ENCODE measurements at regions not wholly inside any gene's neighbourhood (a gene's known extent, or its start where the extent isn't known, plus 50 kb on each side); places are given as distances from the start of the nearest gene placed in this dataset.

- in situ Hi-C loops (cut with MboI; ENCODE audit: low sequenced_read_pairs in 4 of 4) (no loop called here), intact Hi-C loops (cut with DNase I; ENCODE audit: low total_unique reads) (no loop called here)
- H3K27me3 ChIP-seq, result no peaks in the 10 kb centered on the region
- no peaks in the 10 kb centered on the region for H3K4me1 ChIP-seq
- no peak overlapping the region for H3K27ac ChIP-seq
- DNase-seq (no peak), ATAC-seq (no peak)
- H3K36me3 ChIP-seq, result no peaks in the 10 kb centered on the region
- no peaks in the 10 kb centered on the region for H3K9me3 ChIP-seq
- no peak overlapping the region for H3K4me3 ChIP-seq
- TF ChIP-seq POLR2A (IDR thresholded peaks at IDR 0.05) (no peak), CTCF (IDR thresholded peaks at IDR 0.05 in 4 of 5, conservative IDR thresholded peaks at IDR 0.05 in 1 of 5) (no peak)
Observed at GRCh38 chr5:166677891-166678290, 1613.6 kb upstream of the WWC1 start.

- no peaks in the 10 kb centered on the region for H3K9me3 ChIP-seq
- no peak overlapping the region for H3K4me3 ChIP-seq
- H3K27ac ChIP-seq, result no peak overlapping the region
- in situ Hi-C loops (cut with MboI; ENCODE audit: low sequenced_read_pairs in 4 of 4) (no loop called here), intact Hi-C loops (cut with DNase I; ENCODE audit: low total_unique reads) (no loop called here)
- no peaks in the 10 kb centered on the region for H3K4me1 ChIP-seq
- H3K27me3 ChIP-seq, result no peaks in the 10 kb centered on the region
- DNase-seq (no peak), ATAC-seq (no peak)
- no peaks in the 10 kb centered on the region for H3K36me3 ChIP-seq
- TF ChIP-seq POLR2A (IDR thresholded peaks at IDR 0.05) (no peak), CTCF (IDR thresholded peaks at IDR 0.05 in 4 of 5, conservative IDR thresholded peaks at IDR 0.05 in 1 of 5) (no peak)
Observed at GRCh38 chr5:166679331-166679730, 1612.1 kb upstream of the WWC1 start.

- Histone ChIP-seq H3K27me3 (no peaks in the 10 kb centered on the region), H3K27ac (no peak overlapping the region), H3K4me1 (no peaks in the 10 kb centered on the region), H3K9me3 (no peaks in the 10 kb centered on the region), H3K4me3 (no peak overlapping the region), H3K36me3 (no peaks in the 10 kb centered on the region)
- TF ChIP-seq CTCF (IDR thresholded peaks at IDR 0.05 in 4 of 5, conservative IDR thresholded peaks at IDR 0.05 in 1 of 5) (no peak), POLR2A (IDR thresholded peaks at IDR 0.05) (no peak)
- DNase-seq, result no peak
- intact Hi-C loops (cut with DNase I; ENCODE audit: low total_unique reads) (no loop called here), in situ Hi-C loops (cut with MboI; ENCODE audit: low sequenced_read_pairs in 4 of 4) (no loop called here)
- ATAC-seq, result no peak
Observed at GRCh38 chr5:166695326-166695725, 1596.1 kb upstream of the WWC1 start.

GRCh38 chr5:166708291-166708690, 1583.2 kb upstream of the WWC1 start:
- in situ Hi-C loops (cut with MboI; ENCODE audit: low sequenced_read_pairs in 4 of 4) (no loop called here), intact Hi-C loops (cut with DNase I; ENCODE audit: low total_unique reads) (no loop called here)

More at GRCh38 chr5:166708291-166708690, 1583.2 kb upstream of the WWC1 start:
- no peak for DNase-seq
- H3K27me3 ChIP-seq, result no peaks in the 10 kb centered on the region
- TF ChIP-seq POLR2A (IDR thresholded peaks at IDR 0.05), result no peak
- no peak for TF ChIP-seq CTCF (IDR thresholded peaks at IDR 0.05 in 4 of 5, conservative IDR thresholded peaks at IDR 0.05 in 1 of 5)
- no peaks in the 10 kb centered on the region for H3K9me3 ChIP-seq
- H3K27ac ChIP-seq, result no peak overlapping the region
- H3K36me3 ChIP-seq, result no peaks in the 10 kb centered on the region
- ATAC-seq, result no peak
- no peaks in the 10 kb centered on the region for H3K4me1 ChIP-seq
- H3K4me3 ChIP-seq, result no peak overlapping the region

All from gastrocnemius medialis (tissue), 4 donors.